ENCODE measurements at regions not wholly inside any gene's neighbourhood (a gene's known extent, or its start where the extent isn't known, plus 50 kb on each side); places are given as distances from the start of the nearest gene placed in this dataset.

DNA sequence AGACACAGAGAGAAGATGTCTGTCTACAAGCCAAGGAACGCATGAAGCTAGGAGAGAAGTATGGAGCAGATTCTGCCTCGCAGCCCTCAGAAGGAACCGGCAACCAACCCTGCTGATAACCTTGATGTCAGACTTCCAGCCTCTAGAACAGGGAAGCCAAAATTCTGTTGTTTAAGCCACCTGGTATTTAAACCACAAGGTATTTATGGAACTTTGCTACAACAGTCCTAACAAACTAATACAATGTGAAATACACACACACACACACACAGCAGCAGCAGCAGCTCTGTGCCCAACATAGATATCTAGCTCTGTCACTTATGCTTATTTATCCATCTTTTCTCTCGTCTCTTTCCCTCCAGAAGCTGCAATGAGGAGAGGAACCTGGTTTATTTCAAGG, 400.0 kb downstream of the ETS1 start:
- TF ChIP-seq POLR2A (IDR thresholded peaks at IDR 0.05; ENCODE audit: low read depth, low read length) = no peak
- TF ChIP-seq POLR2AphosphoS5 (IDR thresholded peaks at IDR 0.05; ENCODE audit: low read depth, low read length) = no peak
- TF ChIP-seq TAF1 (IDR thresholded peaks at IDR 0.05; ENCODE audit: borderline replicate concordance, low read depth, low read length) = no peak
